ENCODE measurements at regions not wholly inside any gene's neighbourhood (a gene's known extent, or its start where the extent isn't known, plus 50 kb on each side); places are given as distances from the start of the nearest gene placed in this dataset.

GRCh38 chr4:32488690-32489089, 1768.5 kb downstream of the PCDH7 start:
- DNase-seq = no peak

- no peak for DNase-seq
These were observed 1779.0 kb downstream of the PCDH7 start for GRCh38 chr4:32499171-32499570.

- no peak for DNase-seq
These were observed 1783.1 kb downstream of the PCDH7 start for GRCh38 chr4:32503241-32503640.

- no peak for DNase-seq
These were observed 1785.9 kb downstream of the PCDH7 start for GRCh38 chr4:32506067-32506466.

GRCh38 chr4:32519060-32519459, 1798.9 kb downstream of the PCDH7 start:
- DNase-seq = no peak

- DNase-seq = no peak
These were observed 1805.3 kb downstream of the PCDH7 start for GRCh38 chr4:32525420-32525819.

GRCh38 chr4:32544846-32545245, 1824.7 kb downstream of the PCDH7 start:
- no peak for DNase-seq

GRCh38 chr4:32551943-32552342, 1831.8 kb downstream of the PCDH7 start:
- DNase-seq = no peak

GRCh38 chr4:32560306-32560705, 1840.1 kb downstream of the PCDH7 start:
- DNase-seq = no peak

- DNase-seq = no peak
These were observed 1841.8 kb downstream of the PCDH7 start for GRCh38 chr4:32562010-32562409.

- DNase-seq = no peak
These were observed 1844.5 kb downstream of the PCDH7 start for GRCh38 chr4:32564626-32565025.

GRCh38 chr4:32569861-32570260, 1849.7 kb downstream of the PCDH7 start:
- DNase-seq = no peak

GRCh38 chr4:32572366-32572765, 1852.2 kb downstream of the PCDH7 start:
- no peak for DNase-seq

- DNase-seq = no peak
These were observed 1854.6 kb downstream of the PCDH7 start for GRCh38 chr4:32574803-32575202.

- DNase-seq = no peak
These were observed 1868.9 kb downstream of the PCDH7 start for GRCh38 chr4:32589097-32589496.

GRCh38 chr4:32589853-32590252, 1869.7 kb downstream of the PCDH7 start:
- DNase-seq = no peak

- no peak for DNase-seq
These were observed 1877.2 kb downstream of the PCDH7 start for GRCh38 chr4:32597354-32597753.

GRCh38 chr4:32601848-32602247, 1881.7 kb downstream of the PCDH7 start:
- DNase-seq = no peak

GRCh38 chr4:32607978-32608377, 1887.8 kb downstream of the PCDH7 start:
- no peak for DNase-seq

GRCh38 chr4:32624943-32625603, 1904.9 kb downstream of the PCDH7 start:
- DNase-seq = no peak

- no peak for DNase-seq
These were observed 1905.6 kb downstream of the PCDH7 start for GRCh38 chr4:32625687-32626337.

GRCh38 chr4:32631831-32632230, 1911.7 kb downstream of the PCDH7 start:
- no peak for DNase-seq

- no peak for DNase-seq
These were observed 1913.3 kb downstream of the PCDH7 start for GRCh38 chr4:32633421-32633820.

- DNase-seq = no peak
These were observed 1925.5 kb downstream of the PCDH7 start for GRCh38 chr4:32645653-32646052.

- DNase-seq = no peak
These were observed 1937.8 kb downstream of the PCDH7 start for GRCh38 chr4:32658019-32658418.

Data from NCI-H187 treated with DMSO at 0.1 percent for 48 hours (cell line).